COLO829 (cell line): ENCODE measurements at regions not wholly inside any gene's neighbourhood (a gene's known extent, or its start where the extent isn't known, plus 50 kb on each side); places are given as distances from the start of the nearest gene placed in this dataset.

ENCODE experiments used
- DNase-seq: peaks from one replicate; pipeline ENCODE4 v3.0.0; 2012; ENCODE audit warnings: low spot score

GRCh38 chr11:130585545-130585944 is 137.1 kb downstream of the ADAMTS15 start:
- DNase-seq = no peak

- no peak for DNase-seq
These were observed 139.2 kb downstream of the ADAMTS15 start for GRCh38 chr11:130587658-130588057.

GRCh38 chr11:130588471-130588870 is 140.0 kb downstream of the ADAMTS15 start:
- DNase-seq = no peak

DNA sequence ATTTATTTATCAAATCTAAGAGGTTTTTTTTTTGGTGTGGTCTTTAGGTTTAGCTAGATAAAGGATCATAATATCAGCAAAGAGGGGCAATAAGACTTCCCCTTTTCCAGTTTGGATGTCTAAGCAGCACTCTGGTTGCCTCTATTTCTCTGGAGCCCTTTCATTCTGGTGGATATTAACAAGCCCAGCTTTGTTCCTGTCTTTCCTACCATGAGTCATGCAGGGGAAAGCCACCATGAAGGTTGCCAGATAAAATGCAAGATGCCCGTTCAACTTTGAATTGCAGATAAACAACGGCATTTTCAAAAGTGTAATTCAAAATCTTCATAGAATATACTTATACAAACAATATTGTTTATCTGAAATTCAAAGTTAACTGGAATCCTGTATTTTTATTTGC is 143.6 kb downstream of the ADAMTS15 start:
- peak; percentile 85 for DNase-seq

GRCh38 chr11:130593064-130593463 is 144.6 kb downstream of the ADAMTS15 start:
- no peak for DNase-seq

GRCh38 chr11:130598433-130598832 is 150.0 kb downstream of the ADAMTS15 start:
- DNase-seq = no peak

DNA sequence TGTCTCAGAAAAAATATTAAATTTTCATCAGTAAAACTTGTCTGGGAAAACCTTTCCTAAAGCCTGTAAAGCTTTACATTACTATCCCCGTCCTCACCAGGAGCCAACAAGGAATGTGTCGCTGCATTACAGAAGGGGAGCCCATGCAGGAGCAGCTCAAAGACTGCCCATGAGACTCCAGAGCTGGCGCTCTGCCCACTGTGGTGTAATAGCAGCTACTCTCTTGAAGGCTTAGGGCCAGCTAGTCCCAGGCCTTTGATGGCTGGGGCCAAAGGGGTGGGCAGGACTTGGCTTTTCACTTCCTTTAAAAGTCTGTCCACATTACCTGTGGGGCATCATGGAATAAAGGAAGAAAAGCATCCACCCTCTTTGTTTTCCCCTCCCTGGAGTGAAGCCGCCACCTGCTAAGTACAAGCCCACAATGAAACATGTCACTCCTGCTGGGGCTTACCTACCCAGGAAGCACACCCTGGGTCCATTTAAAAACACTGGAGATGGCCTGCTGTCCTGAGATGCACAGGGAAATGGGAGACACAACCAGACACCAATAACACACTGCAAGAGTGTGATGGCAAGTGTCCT is 150.7 kb downstream of the ADAMTS15 start:
- no peak for DNase-seq

GRCh38 chr11:130600139-130600538 is 151.7 kb downstream of the ADAMTS15 start:
- no peak for DNase-seq

GRCh38 chr11:130600616-130601015 is 152.2 kb downstream of the ADAMTS15 start:
- DNase-seq = no peak

DNA sequence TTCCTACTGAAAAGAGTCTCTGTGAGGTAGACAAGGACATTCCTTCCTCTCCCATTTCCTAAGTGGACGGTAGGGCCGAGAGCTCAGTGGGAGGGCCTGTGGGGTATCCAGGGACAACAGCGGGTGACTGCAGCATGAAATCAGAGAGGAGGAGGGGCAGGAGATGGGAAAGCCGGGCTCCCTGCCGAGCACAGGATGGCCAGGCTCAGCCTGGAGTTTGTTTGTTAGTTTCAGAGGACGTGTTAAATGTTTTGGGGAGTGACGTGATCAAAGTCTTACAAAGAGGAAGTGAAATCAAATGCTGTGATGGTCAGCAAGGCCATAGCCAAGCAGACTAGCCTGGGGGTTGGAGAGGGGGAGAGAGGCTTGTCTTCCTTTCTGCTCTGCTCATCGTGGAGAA is 152.7 kb downstream of the ADAMTS15 start:
- DNase-seq = no peak

- no peak for DNase-seq
These were observed 153.5 kb downstream of the ADAMTS15 start for GRCh38 chr11:130601764-130602460.

DNA sequence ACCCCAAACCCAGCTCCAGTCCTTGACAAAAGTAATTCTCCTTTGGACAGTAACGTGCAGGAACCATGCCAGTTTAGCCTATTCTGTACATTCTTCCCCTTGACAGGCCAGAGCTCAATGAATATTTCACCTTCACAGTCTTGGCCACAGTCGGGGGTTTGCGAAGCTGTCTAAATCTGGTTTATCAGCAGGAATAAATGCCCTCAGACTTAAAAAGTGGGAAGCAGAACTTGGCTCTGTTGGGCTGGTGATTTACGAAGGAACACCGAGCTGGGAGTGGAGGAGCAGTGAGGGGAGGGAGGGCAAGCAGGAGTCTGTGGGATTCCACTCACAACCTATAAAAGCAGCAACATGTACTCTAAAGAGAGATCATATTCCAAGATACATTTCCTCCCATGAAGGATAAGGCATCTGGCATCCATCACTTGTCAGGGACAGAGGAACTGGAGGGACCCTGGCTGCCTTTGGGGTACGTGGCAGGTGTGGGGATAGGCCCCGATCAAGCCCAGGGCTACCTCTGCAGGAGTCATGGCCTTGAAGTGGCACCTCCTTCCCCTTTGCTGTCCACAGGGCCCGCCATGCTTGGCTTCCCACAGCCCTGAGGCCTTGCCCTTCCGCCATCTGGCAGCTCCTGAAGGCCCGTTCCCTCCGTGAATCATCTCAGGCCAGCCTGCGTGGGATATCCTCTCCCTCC is 154.3 kb downstream of the ADAMTS15 start:
- DNase-seq = no peak

GRCh38 chr11:130603335-130603906 is 155.0 kb downstream of the ADAMTS15 start:
- no peak for DNase-seq

- DNase-seq = no peak
These were observed 156.2 kb downstream of the ADAMTS15 start for GRCh38 chr11:130604606-130605005.

GRCh38 chr11:130606178-130606577 is 157.7 kb downstream of the ADAMTS15 start:
- no peak for DNase-seq

- no peak for DNase-seq
These were observed 158.5 kb downstream of the ADAMTS15 start for GRCh38 chr11:130606781-130607511.

DNA sequence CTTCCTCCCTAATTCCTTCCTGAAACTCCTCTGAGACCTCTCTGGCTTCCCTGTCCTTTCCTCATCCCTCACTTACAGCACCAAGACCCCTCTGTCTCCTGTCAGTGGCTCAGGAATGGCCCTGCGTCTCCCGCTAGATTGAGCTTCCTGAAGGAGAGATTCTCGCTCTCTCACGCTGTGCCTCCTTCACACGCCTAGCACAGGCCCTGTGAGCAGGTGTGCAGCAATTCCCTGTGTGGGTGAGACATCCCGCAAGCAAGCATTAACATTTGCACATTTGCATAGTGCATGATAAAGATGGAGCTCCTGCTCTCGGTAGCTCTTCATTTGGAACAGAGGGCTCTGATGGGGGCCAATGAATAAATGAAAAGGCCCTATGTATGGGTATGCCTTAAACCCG is 159.8 kb downstream of the ADAMTS15 start:
- DNase-seq = no peak

GRCh38 chr11:130609121-130610035 is 160.9 kb downstream of the ADAMTS15 start:
- peak; percentile 50 for DNase-seq

DNA sequence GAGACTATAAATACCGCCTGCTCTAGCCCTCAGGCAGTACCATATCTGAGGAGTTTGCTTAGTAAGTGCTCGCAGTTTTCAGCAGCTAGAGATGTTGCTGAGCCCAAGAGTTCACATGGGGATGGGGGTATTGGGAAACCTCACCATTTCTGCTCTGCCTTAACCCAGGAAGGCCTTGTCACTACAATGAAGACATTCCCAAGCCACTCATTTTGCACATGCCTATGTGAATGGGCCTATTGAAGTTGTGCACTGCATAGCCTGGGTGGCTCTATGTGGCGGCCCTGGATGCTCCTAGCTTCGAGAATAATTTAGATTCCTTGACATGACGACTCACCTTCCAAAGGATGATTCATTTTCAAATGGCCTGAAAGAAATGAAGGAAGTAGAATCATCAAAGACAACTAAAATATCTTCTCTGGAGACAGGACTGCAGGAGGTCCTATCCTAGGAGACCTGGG is 163.4 kb downstream of the ADAMTS15 start:
- DNase-seq = no peak

DNA sequence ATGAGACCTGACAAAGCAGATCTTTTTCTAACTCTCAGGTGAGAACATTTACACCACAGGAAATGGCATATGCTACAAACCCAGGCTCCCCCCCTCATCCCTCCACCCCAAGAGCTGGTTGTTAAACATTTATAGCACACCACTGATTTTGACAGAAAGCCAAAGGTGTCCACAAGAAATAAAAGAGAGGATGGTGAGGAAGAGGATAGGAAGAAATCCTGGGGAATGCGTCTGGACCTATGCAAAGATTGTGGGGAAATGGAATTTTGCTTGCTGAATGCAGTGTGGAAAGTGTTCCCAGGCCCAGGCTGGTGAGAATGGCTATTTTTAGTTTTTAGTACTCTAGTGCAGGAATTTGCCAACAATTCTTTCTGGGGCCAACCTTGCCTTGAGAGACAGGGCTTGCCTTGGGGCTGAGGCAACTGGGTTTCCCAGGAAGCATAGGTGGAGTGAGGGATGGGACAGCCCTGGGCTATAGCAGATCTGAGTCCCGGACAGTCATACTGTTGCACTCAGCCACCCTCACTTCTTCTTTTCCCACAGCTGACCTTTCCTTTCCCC is 163.9 kb downstream of the ADAMTS15 start:
- no peak for DNase-seq

- DNase-seq = no peak
These were observed 165.0 kb downstream of the ADAMTS15 start for GRCh38 chr11:130613396-130613795.
